ENCODE measurements at regions not wholly inside any gene's neighbourhood (a gene's known extent, or its start where the extent isn't known, plus 50 kb on each side); places are given as distances from the start of the nearest gene placed in this dataset.

GRCh38 chr2:139864821-139865302, 1084.7 kb upstream of the NXPH2 start (continued):
- TF ChIP-seq ZNF551 (CRISPR knock-in tag; IDR thresholded peaks at IDR 0.05) (no peak), HOXB6 (CRISPR knock-in tag; IDR thresholded peaks at IDR 0.05; ENCODE audit: borderline replicate concordance) (no peak), ZKSCAN8 (CRISPR knock-in tag; IDR thresholded peaks at IDR 0.05) (no peak), DMBX1 (CRISPR knock-in tag; IDR thresholded peaks at IDR 0.05; ENCODE audit: borderline replicate concordance) (peak; percentile 98), ZNF766 (CRISPR knock-in tag; conservative IDR thresholded peaks at IDR 0.05) (no peak), NBN (IDR thresholded peaks at IDR 0.05; ENCODE audit: low read depth) (no peak), ATF4 (CRISPR knock-in tag; IDR thresholded peaks at IDR 0.05) (peak; percentile 76; the same call in 1 of the 2 replicates), NFYB (IDR thresholded peaks at IDR 0.05; ENCODE audit: extremely low read depth, insufficient read length) (no peak), ZNF583 (CRISPR knock-in tag; IDR thresholded peaks at IDR 0.05) (peak; percentile 96), ZNF146 (CRISPR knock-in tag; IDR thresholded peaks at IDR 0.05; ENCODE audit: unreplicated experiment) (no peak), NONO (IDR thresholded peaks at IDR 0.05; ENCODE audit: low read depth in 2 of 2, low read length in 1 of 2) (no peak), TAL1 (IDR thresholded peaks at IDR 0.05) (peak; percentile 92), DDX20 (tag; IDR thresholded peaks at IDR 0.05; ENCODE audit: low read depth) (no peak), ZNF277 (CRISPR knock-in tag; IDR thresholded peaks at IDR 0.05; ENCODE audit: borderline replicate concordance) (no peak), ESRRB (CRISPR knock-in tag; IDR thresholded peaks at IDR 0.05; ENCODE audit: borderline replicate concordance) (no peak), HDAC3 (IDR thresholded peaks at IDR 0.05; ENCODE audit: borderline replicate concordance, partially characterized antibody) (no peak), E4F1 (CRISPR knock-in tag; IDR thresholded peaks at IDR 0.05; ENCODE audit: borderline replicate concordance) (no peak), HOMEZ (CRISPR knock-in tag; IDR thresholded peaks at IDR 0.05) (peak; percentile 60; the same call in 1 of the 2 replicates)
- TF ChIP-seq, protein P1, sequence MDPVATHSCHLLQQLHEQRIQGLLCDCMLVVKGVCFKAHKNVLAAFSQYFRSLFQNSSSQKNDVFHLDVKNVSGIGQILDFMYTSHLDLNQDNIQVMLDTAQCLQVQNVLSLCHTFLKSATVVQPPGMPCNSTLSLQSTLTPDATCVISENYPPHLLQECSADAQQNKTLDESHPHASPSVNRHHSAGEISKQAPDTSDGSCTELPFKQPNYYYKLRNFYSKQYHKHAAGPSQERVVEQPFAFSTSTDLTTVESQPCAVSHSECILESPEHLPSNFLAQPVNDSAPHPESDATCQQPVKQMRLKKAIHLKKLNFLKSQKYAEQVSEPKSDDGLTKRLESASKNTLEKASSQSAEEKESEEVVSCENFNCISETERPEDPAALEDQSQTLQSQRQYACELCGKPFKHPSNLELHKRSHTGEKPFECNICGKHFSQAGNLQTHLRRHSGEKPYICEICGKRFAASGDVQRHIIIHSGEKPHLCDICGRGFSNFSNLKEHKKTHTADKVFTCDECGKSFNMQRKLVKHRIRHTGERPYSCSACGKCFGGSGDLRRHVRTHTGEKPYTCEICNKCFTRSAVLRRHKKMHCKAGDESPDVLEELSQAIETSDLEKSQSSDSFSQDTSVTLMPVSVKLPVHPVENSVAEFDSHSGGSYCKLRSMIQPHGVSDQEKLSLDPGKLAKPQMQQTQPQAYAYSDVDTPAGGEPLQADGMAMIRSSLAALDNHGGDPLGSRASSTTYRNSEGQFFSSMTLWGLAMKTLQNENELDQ (CRISPR knock-in tag; IDR thresholded peaks at IDR 0.05; ENCODE audit: borderline replicate concordance): no peak
